Ovary (tissue), 3 donors: ENCODE measurements at regions not wholly inside any gene's neighbourhood (a gene's known extent, or its start where the extent isn't known, plus 50 kb on each side); places are given as distances from the start of the nearest gene placed in this dataset.

Source experiments
- EP300 ChIP-seq: sonication (generic); formaldehyde crosslinking; IDR thresholded peaks from one replicate; pipeline ENCODE4 v1.6.1; 2017; ENCODE audit warnings: antibody characterized with exemption
- POLR2A ChIP-seq: fragments of 450-650 bp; IDR thresholded peaks from one replicate; pipeline ENCODE4 v1.6.1; 2017; ENCODE audit warnings: antibody characterized with exemption, mild to moderate bottlenecking, moderate library complexity
- TF ChIP-seq, protein P1 (sequence below), 3 donors: fragments of 450-650 bp in 2 of 3; fragments of 200-600 bp in 1 of 3; IDR thresholded peaks; one replicate each; pipeline versions ENCODE4 v1.5.1 to v1.8.0; 2016 to 2022; ENCODE audit warnings: antibody characterized with exemption in 3 of 3, mild to moderate bottlenecking in 1 of 3
- donor health status: DM: no; HTN: no; CAD: no.

- TF ChIP-seq, protein P1, sequence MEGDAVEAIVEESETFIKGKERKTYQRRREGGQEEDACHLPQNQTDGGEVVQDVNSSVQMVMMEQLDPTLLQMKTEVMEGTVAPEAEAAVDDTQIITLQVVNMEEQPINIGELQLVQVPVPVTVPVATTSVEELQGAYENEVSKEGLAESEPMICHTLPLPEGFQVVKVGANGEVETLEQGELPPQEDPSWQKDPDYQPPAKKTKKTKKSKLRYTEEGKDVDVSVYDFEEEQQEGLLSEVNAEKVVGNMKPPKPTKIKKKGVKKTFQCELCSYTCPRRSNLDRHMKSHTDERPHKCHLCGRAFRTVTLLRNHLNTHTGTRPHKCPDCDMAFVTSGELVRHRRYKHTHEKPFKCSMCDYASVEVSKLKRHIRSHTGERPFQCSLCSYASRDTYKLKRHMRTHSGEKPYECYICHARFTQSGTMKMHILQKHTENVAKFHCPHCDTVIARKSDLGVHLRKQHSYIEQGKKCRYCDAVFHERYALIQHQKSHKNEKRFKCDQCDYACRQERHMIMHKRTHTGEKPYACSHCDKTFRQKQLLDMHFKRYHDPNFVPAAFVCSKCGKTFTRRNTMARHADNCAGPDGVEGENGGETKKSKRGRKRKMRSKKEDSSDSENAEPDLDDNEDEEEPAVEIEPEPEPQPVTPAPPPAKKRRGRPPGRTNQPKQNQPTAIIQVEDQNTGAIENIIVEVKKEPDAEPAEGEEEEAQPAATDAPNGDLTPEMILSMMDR (IDR thresholded peaks at IDR 0.05) = no peak
- no peak for TF ChIP-seq POLR2A
- no peak for TF ChIP-seq EP300
These were observed 757.1 kb downstream of the SORCS3 start for GRCh38 chr10:105398202-105398601.
